GM21390 (cell line): ENCODE measurements at regions not wholly inside any gene's neighbourhood (a gene's known extent, or its start where the extent isn't known, plus 50 kb on each side); places are given as distances from the start of the nearest gene placed in this dataset.

Source experiments
- ATAC-seq: cut with Tn5 transposase; IDR thresholded peaks from one replicate; pipeline ENCODE4 v1.9.1; 2021; ENCODE audit not compliant: unreplicated experiment

DNA sequence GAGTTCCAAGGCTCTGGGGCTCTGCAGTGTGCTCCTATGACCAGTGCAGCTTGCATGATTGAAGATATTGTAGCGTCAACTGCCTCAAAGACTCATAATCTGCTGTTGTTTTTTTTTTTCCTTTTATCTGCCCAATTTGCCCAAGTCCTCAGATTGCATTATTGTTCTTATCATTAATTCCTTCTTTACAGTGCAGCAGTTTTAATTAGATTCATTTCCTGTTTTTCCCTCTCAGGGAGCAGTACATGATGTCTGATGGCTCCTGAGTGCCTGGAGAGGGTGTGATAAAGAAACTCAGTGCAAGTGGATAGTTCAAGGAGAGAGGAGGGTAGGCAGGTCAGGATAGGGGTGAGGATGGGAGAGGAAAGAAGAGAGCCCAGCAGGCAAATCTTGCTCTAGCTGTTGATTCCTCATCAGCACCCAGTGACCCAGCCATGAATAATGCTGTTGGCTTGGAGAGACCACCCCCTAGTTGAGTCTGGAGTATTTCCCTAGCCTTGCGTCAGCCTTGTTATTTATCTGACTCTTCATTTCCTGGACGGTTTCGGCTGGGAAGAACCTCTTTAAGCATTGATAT lies 219.6 kb upstream of the SESN3 start:
- ATAC-seq: no peak

DNA sequence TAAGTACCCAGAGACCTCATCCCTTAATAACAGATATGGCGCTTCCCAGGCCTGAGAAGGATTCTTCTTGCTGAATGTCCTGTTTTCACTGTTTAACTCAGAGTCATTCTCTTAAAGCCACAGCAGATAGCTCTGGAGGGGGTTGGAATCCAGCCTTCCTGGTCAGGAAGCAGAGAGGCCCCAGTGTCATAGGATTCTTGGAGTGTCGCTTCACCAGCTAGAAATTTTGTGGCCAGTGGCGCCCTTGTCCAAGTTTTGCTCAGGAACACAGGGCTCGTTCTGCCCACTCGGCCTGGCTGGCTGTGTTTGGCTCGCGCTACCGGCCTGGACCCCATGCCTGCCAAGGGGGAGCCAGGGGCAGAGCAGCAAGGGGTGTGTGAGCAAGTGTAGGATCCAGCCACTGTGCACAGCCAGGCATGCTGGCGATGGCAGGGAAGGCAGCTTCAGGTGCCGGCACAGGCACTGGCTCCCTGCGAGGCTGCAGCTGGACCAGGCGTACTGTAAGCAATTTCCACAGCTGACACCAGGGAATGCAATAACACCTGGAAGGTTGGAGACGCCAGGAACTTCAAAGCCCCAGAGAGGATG lies 214.8 kb upstream of the SESN3 start:
- ATAC-seq: no peak

DNA sequence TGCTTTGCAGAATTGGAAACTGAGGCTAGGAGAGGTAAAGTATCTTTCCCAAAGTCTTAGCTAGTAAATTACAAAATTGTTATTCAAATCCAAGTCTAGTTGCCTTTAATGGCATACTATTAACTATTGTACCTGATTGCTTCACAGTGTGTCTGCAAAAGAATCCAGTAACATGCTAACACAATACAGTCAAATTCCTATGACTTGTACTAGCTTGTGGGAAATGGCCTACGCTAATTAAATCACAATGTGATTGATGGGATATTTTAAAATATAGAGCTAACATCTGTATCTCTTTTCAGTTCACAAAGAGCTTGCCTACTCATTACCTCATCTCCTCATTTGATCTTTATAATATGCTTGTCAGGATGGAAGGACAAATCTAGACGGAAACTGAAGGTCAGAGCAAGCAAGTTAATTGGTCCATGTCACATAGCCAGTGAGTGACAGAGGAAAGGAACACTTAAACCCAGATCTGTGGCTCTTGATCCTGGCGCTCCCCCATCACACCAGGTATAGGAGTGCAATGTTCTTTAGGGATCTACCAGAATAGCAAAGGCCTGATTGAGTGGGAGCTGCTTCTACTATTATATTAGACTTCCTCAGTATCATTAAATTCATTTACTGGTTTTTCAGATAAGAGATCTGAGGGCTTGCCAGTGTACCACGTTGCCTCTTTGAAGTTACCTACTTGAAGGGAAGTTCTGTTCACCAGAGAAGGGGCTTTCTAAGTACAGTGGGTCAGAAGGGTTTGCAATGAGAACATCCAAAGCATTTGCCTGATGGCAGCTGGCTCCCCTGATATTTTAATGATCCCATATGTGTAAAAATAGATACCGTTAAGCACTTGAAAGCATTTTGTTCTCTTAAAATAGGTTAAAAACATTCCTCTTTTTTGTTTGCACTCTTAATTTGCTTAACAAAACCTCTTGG lies 213.6 kb upstream of the SESN3 start:
- ATAC-seq: no peak

DNA sequence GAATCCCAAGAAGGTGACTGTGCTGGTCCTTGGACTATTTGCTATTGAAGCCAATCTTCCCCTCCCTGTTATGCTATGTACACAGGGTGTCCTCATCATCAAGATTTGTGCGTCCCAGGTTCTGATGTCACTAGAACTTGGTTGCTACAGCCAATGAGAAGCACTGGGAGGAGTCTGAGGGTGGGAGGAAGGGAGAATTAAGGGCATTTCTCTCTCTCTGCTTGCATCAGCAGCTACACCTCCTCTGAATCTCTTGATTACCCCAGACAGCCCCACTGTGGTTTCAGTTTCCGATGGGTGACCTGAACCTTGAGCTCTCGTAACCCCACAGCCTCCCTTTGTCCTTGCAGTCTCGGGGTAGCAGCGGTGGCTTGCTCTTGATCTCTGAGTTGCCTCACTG lies 212.4 kb upstream of the SESN3 start:
- no peak for ATAC-seq

DNA sequence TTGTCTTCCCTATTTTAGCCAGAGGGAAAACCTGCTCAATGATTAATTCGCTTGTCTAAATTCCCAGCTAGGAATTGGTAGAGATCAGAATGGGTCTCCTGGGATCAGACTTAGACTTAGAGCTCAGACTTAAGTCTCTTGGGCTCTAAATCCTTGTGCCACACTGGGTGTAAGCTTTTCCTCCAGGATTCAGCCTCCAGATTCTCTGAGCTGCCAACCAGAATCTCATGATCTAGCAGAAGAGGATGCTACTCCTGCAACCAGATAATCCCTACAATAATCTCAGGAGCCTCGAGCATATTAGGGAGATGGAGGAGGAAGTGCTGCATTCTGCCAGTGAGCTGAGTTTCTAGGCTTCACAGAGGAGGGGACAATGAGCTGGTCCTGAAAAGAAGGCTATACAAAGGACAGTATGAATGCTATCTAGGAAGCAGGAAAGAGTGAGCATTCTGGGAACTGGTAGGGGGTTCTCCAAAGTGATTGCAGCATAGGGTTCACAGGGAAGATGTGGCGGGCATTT lies 211.6 kb upstream of the SESN3 start:
- no peak for ATAC-seq

DNA sequence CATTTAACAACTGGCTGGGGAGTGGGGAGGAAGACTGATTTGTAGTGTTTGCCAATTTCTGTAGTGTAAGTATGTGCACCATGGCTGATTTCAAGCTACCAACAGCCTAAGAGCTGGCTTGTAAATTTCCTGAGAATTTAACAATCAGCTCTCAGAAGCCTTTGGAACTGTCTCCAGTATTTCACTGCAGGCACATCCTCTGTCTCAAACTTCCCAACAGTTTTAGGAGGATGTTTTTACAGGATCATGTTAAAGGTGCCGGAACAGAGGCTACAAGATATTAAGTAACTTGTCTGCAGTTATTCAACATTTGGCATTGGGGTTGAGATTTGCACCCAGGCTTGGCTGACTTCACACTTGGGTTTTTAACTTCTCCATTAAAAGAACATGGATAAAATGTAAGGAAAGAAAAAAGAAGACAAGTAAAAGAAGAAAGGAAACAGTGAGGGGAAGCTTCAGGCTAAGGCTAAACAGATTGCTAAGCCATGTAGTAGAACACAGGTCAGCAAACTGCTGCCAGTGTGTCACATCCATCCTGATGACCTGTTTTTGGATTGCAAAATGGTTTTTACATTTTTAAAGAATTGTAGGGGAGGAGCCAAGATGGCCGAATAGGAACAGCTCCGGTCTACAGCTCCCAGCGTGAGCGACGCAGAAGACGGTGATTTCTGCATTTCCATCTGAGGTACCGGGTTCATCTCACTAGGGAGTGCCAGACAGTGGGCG lies 204.8 kb upstream of the SESN3 start:
- no peak for ATAC-seq

DNA sequence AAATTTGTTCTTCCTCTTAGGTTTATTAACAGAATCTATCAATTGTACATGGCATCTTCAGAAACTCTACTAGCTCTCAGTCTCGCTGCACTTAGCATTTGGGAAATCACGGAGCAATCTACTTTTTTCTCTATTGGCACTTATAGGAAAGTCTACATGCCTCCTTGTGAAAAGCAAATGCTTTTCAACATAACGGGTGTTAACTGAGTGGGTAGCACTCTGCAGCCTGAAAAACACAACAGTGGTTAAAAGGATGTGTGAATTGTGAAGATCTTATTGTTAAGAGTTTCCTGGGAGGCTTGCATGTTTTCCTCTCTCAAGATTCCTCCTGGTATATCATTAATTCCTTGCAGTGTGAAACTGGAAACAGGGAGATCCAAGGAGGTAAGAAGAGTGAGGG lies 204.2 kb upstream of the SESN3 start:
- ATAC-seq: no peak

DNA sequence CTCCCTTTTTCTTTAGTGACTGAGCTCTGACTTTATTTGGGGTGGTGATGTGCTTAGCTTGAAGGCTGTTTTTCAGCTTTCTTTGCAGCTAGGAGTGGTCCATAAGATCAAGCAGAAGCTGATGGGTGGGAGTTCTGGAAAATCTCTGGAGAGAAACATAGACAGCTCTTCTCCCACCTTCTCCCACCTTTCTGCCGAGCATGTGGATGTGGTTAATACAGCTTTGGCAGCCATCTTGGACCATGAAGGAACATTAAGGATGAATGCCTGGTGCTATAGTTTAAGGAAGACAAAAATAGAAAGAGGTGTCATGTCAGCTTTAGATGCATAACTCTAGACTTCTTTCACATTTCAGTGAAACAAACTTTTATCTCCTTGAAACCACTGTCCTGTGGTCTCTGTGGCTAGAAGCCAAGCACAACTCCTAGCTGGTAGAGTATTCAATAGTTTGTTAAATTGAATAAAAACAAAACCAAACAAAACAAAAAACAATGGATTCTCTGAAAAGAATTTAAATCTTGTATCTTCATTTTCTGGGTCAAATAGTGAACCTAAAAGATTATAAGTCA lies 203.6 kb upstream of the SESN3 start:
- ATAC-seq: no peak

DNA sequence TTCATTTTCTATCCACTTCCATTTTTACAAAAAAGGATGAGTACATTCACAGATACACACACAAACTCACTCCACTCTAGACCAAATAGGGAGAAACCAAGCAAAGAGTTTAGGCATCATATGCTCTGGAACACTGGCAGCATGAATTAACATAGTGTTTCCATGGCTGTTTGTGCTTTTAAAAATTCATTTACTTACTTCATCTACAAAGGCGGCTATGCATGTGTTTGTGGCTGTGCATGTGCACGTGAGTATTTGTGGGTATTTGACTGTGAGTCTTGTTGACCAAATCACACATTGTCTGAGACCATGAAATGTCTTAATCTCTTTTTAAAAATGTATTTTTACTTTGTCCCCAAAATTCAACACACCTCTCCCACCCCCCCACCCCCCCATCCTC lies 203.0 kb upstream of the SESN3 start:
- ATAC-seq: no peak

DNA sequence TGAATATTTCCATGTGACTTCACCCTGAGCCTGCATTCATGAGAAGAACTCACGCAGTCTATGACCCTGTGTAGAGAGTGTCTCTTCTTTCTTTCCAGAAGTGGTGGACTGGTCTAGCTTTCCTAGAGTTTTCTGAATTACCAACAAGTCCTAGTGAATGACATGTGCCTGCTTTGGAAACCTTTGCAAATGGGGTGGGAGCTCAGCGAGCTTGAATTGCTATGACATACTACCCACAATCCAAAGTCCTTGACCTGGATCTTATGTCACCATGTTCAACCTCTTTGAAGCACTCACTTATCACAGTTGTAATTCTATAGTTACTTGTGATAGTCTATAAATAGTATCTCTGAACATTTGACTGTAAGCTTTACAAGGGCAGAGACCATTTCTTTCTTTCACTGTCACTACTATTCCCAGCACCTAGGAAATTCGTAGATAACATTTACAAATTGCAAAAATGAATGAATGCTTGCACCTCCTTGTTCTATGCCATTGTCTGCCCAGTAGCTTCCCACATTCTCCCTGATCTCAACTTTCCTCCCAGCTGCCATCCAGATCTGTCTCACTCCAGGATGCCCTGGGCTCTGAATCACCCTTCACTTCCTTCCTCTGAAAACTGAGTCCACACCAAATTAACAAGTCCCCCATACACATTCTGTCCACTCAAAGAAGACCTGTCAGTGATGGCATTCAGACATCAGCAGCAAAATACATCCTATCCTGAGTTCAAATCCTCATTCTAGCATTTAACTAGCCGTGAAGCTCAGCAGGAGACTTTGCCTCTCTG lies 201.9 kb upstream of the SESN3 start:
- ATAC-seq: no peak

DNA sequence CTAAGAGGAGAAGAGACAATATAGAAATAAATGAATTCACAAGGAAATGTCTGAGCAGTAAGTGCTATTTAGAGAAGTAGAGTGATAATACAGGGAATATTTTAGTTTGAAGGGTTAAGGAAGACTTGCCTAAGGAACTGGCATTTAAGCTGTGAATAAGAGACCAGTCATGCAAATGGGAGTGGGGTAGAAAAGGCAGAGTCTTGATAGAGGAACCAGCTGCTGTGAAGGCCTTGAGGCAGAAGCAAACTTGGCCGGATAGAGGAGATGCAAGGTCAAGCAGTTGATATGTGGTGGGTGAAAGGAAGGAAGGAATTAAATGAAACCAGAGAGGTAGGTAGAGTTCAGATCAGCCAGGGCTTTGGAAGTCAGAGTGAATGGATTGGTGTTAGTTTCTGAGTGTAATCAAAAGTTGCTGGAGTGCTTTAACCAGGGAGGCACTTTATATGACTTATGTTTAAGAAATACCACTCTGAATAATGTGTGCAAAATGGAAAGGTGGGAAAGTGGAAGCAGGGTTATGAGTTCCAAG lies 198.4 kb upstream of the SESN3 start:
- no peak for ATAC-seq

DNA sequence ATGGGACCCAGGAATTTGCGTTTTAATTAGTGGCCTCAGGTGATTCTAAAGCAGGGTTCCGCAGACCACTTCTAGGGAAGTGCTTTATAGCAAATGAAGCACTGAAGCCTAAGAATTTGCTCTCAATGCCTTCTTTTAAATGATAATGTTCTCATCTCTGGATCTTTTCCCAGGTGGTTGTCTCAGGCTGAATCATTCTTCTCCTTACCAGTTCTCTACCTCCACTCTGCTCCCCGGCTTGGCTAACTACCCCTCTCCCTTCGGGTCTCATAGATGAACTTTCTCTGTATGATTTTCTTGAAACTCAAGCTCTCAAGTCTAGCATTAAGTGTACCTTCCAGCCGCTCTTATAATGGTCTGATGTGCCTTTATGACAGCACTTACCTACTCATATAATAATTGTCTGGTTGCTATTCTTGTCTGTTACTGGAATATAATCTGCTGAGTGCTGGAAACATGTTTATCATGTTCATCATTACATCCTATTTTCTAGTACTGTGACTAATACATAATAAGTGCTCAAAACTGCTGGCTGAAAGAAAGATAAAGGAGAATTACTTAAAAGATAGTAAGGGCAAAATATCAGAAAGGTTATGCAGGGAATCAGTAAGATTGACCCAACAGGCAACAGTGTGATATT lies 195.9 kb upstream of the SESN3 start:
- ATAC-seq: no peak

DNA sequence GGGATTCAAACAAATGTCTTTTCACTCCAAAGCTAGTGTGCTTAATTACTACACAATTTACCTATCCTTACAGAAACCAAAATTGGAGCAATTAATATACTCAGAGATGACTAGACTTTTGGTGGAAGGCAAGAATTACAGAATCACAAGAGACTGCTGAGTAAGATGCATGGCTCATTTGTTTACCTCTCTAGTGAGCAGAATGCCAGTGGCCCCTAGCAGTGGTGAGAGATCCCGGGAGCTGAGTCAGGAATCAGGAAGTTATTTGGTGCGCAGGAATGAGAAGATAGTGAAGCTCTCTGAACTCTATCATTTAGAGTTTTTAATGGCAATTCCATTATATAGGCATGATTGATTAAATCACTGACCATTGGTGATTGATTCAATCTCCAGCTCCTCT lies 188.9 kb upstream of the SESN3 start:
- no peak for ATAC-seq

DNA sequence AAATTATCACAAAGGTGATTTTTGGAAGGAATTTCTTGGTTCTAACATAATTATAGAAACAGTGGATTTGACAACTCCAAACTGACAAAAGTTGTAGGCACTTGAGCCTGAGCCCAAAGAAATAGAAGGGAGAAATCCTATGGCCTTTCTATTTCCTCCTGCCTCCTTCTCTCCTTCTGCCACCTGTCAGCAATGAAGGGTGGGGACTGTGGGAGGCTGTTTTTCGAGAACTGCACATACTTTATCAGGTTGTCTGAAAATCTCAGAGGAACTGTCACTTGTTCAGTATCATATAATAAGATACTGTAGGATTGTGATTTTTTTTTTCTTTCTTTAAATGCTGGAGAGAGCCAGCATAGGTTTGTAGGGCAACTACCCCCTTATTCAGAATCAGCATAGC lies 187.9 kb upstream of the SESN3 start:
- ATAC-seq: no peak

DNA sequence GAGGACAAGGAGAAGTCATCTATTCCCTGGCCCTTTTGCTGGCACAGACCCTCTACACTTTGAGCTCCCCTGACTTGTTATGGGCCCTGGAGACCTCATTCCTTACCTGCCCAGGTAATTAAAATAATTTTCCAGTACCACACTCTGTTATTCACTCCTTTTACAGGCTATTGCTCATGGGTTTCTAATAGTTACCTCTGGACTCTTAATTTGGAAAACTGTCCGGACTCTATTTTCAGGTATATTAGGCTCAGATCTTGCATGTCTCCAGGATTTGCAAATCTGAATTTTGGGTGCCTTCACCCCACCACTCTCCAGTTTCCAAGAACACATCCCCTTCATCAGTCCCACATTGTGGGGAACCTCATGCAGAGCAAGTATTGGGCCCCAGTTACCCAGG lies 186.8 kb upstream of the SESN3 start:
- ATAC-seq: no peak

DNA sequence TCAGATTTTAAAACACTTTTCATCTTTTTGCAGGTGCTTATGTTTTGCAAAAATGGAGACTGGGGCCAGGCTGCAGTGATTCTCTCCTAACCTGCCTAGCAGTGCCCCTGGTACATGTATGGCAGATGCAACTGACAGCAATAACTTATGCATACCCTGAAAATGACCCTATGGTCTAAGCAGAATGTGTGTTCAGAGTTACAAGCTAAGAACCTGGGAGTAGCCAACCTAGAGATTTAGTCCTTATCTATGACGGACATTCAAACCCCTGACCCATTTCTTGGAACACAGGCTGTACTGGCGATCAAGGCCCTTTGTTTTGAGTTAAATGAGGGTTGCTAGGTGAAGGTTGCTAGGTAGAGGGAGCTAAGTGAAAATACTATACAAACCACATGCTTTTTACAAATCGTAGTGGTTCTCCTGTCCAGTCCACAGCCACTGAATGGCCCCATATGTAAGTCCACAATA lies 184.9 kb upstream of the SESN3 start:
- ATAC-seq: no peak

DNA sequence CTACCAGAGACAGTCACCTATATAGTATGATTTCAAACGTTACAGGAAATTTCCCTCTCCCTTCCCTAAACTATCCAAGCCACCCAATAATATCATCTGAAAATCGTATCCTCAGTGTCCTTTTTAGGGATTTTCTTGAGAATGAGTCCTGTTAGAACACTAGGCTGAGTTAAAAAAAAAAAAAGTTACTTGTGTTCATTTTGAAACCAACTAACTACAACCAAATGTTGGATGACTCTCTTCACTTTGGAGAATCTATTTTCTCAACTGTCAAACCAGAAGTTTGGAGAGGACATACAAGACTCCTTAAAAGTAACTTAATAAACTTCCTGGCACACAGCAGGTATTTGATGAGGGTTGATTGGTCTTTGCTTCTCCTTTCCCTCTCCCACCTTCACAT lies 183.2 kb upstream of the SESN3 start:
- ATAC-seq: no peak

DNA sequence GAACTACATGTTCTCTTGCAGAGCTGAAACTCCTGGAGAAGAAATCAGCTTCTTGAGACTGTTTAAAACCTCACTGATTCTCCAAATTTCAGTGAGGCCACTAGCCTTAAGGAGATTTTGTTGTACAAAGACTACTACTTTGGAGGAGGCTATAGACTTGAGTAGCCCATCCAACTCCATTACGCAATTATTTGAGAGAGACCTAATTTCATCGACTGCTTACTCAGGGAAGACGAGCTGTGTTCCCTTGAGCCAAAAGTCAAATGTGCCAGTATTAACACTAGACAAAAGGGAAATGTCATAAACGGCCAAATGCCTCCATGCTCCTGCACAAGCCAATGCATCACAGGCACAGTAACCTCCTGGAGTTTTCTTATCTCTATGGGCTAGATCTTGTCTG lies 182.8 kb upstream of the SESN3 start:
- ATAC-seq: no peak

DNA sequence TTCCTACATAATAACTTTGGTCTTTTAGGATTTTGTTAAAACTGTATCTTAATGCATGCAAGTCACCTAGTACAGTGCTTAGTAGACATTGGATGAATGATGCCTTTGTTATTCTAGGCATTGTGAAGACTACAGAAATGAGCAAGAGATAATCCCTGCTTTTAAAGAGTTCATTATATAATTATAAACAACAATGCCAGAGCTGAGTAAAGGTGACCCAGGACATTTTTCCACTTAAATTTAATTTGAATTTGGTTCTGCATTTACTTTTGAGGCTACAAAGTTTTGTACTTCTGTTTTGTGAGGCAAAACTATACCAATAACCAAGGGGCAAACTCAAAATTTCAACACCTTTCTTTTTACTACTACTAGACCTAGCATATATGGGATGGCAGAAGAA lies 182.0 kb upstream of the SESN3 start:
- no peak for ATAC-seq
